ENCODE measurements at regions not wholly inside any gene's neighbourhood (a gene's known extent, or its start where the extent isn't known, plus 50 kb on each side); places are given as distances from the start of the nearest gene placed in this dataset.
A peak's percentile ranks its signal among the peaks of the same experiment; 100 is the strongest.
"Not testable (repeated sequence)": the region's sequence is repeated elsewhere in the genome, so short reads cannot be mapped to it uniquely, and the experiment has no call there.

DNA sequence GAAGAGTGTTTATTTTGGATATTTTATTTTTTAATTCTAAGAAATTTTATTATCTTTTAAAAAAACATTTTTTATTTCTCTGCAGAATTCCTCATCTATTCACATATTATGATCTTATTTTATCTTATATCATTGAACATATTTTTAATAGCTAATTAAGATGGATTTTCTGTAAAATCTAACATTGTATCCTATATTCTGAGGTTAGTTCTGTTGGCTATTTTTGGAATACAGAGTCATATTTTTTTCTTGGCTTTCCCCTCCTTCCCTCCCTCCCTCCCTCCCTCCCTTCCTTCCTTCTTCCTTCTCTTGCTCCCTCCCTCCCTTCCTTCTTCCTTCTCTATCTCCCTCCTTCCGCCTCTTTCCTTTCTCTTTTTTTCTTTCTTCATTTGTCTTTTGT is 2326.6 kb upstream of the RAG2 start:
- DNase-seq (ENCODE audit: low spot score): no peak
- H3K27ac ChIP-seq (ENCODE audit: extremely low read length, insufficient read depth, low read length): no peak overlapping the region
- CTCF ChIA-PET (ENCODE audit: low intra/inter-chr PET ratio, low total read pairs): no interaction called here
- POLR2A ChIA-PET: no interaction called here
- no peak overlapping the region for H3K4me2 ChIP-seq (ENCODE audit: low read depth, low read length)
- ATAC-seq: no peak
- FAIRE-seq: no peak
- no peak overlapping the region for H3K9ac ChIP-seq (ENCODE audit: insufficient read depth, low read depth, low read length)
- no peaks in the 10 kb centered on the region for H3K36me3 ChIP-seq (replicated peaks in 1 of 2; ENCODE audit: control insufficient read depth in 1 of 2, insufficient read depth in 2 of 2, low read length in 2 of 2)
- in situ Hi-C loops (cut with HindIII; ENCODE audit: extremely low pct_ligation_motif_present, low pct_unique_long_range_greater_than_20kb): no loop called here
- H3K79me2 ChIP-seq (ENCODE audit: insufficient read depth, low read length): no peaks in the 10 kb centered on the region
- H3K27me3 ChIP-seq (ENCODE audit: control insufficient read depth in 1 of 2, insufficient read depth in 2 of 2, low read length in 2 of 2): no peaks in the 10 kb centered on the region; a peak in 1 of 5 replicates
- TF ChIP-seq HNRNPK (IDR thresholded peaks at IDR 0.05; ENCODE audit: low read depth, low read length, poor library complexity, severe bottlenecking) (peak; percentile 91), STAG1 (CRISPR knock-in tag; IDR thresholded peaks at IDR 0.05) (no peak)
- no peaks in the 10 kb centered on the region for H4K20me1 ChIP-seq (ENCODE audit: insufficient read depth, low read length)
- no peaks in the 10 kb centered on the region for H3K4me1 ChIP-seq (ENCODE audit: insufficient read depth, low read length)
- intact Hi-C loops (cut with micrococcal nuclease; ENCODE audit: unreplicated experiment): no loop called here
- H3K9me3 ChIP-seq (ENCODE audit: low read length): no peaks in the 10 kb centered on the region; the same call in 1 of the 2 replicates
- H3K4me3 ChIP-seq (replicated peaks in 1 of 3; ENCODE audit: insufficient read depth in 1 of 3, low read depth in 2 of 3, low read length in 3 of 3): no peak overlapping the region
- 35% methylated on average over 1 of the region's 1 CpG for WGBS (ENCODE audit: low lambda C conversion rate)
- H2AFZ ChIP-seq (ENCODE audit: low read length): no peak overlapping the region
- no TSS peak for BruUV-seq (replicated peaks)

GRCh38 chr11:38900211-38900610 is 2302.2 kb upstream of the RAG2 start:
- intact Hi-C loops (cut with micrococcal nuclease; ENCODE audit: unreplicated experiment) (no loop called here), in situ Hi-C loops (cut with HindIII; ENCODE audit: extremely low pct_ligation_motif_present, low pct_unique_long_range_greater_than_20kb) (no loop called here)
- FAIRE-seq: no peak
- H3K9ac ChIP-seq (ENCODE audit: insufficient read depth, low read depth, low read length): no peak overlapping the region
- no peak overlapping the region for H3K4me3 ChIP-seq (replicated peaks in 1 of 3; ENCODE audit: insufficient read depth in 1 of 3, low read depth in 2 of 3, low read length in 3 of 3)
- 10% methylated on average over 6 of the region's 6 CpGs for WGBS (ENCODE audit: low lambda C conversion rate)
- no TSS peak for BruUV-seq (replicated peaks)
- no peak for ATAC-seq
- H3K79me2 ChIP-seq (ENCODE audit: insufficient read depth, low read length): no peaks in the 10 kb centered on the region
- H3K4me1 ChIP-seq (ENCODE audit: insufficient read depth, low read length): no peaks in the 10 kb centered on the region
- no peak overlapping the region for H3K27ac ChIP-seq (ENCODE audit: extremely low read length, insufficient read depth, low read length)
- TF ChIP-seq ZNF232 (CRISPR knock-in tag; IDR thresholded peaks at IDR 0.05; ENCODE audit: borderline replicate concordance): peak; percentile 75; the same call in 1 of the 2 replicates
- no peak for TF ChIP-seq CTCF (CRISPR knock-in tag; IDR thresholded peaks at IDR 0.05)
- H3K36me3 ChIP-seq (replicated peaks in 1 of 2; ENCODE audit: control insufficient read depth in 1 of 2, insufficient read depth in 2 of 2, low read length in 2 of 2): no peaks in the 10 kb centered on the region
- ChIA-PET POLR2A (no interaction called here), CTCF (ENCODE audit: low intra/inter-chr PET ratio, low total read pairs) (no interaction called here)
- peaks cover 31% of the 10 kb centered on the region for H3K9me3 ChIP-seq (ENCODE audit: low read length)
- H2AFZ ChIP-seq (ENCODE audit: low read length): no peak overlapping the region
- DNase-seq (ENCODE audit: low spot score): peak; percentile 0
- H3K4me2 ChIP-seq (ENCODE audit: low read depth, low read length): 0 out of 2 replicates have a peak overlapping the region, but pooled peaks have one; percentile 7
- H3K27me3 ChIP-seq (ENCODE audit: control insufficient read depth in 1 of 2, insufficient read depth in 2 of 2, low read length in 2 of 2): no peaks in the 10 kb centered on the region
- no peaks in the 10 kb centered on the region for H4K20me1 ChIP-seq (ENCODE audit: insufficient read depth, low read length)

DNA sequence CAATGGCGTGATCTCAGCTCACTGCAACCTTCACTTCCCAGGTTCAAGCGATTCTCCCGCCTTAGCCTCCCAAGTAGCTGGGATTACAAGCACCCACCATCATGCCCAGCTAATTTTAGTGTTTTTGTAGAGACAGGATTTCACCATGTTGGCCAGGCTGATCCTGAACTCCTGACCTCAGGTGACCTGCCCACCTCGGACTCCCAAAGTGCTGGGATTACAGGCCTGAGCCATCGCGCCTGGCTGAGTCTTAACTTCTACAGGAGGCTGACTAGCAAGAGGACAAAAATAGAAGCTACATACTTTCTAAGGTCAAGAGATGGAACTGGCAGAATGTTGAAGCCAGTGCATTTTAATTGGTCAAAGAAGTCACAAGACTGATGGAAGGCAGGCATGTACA is 2296.2 kb upstream of the RAG2 start:
- CTCF ChIA-PET (ENCODE audit: low intra/inter-chr PET ratio, low total read pairs); H3K79me2 ChIP-seq (ENCODE audit: insufficient read depth, low read length); POLR2A ChIA-PET; in situ Hi-C loops (cut with HindIII; ENCODE audit: extremely low pct_ligation_motif_present, low pct_unique_long_range_greater_than_20kb); H3K27ac ChIP-seq (ENCODE audit: extremely low read length, insufficient read depth, low read length); H3K4me2 ChIP-seq (ENCODE audit: low read depth, low read length); H3K4me1 ChIP-seq (ENCODE audit: insufficient read depth, low read length); ATAC-seq; H3K9ac ChIP-seq (ENCODE audit: insufficient read depth, low read depth, low read length); BruUV-seq (replicated peaks); H3K4me3 ChIP-seq (replicated peaks in 1 of 3; ENCODE audit: insufficient read depth in 1 of 3, low read depth in 2 of 3, low read length in 3 of 3); H3K36me3 ChIP-seq (replicated peaks in 1 of 2; ENCODE audit: control insufficient read depth in 1 of 2, insufficient read depth in 2 of 2, low read length in 2 of 2); H4K20me1 ChIP-seq (ENCODE audit: insufficient read depth, low read length); FAIRE-seq; H2AFZ ChIP-seq (ENCODE audit: low read length); H3K27me3 ChIP-seq (ENCODE audit: control insufficient read depth in 1 of 2, insufficient read depth in 2 of 2, low read length in 2 of 2); DNase-seq (ENCODE audit: low spot score); intact Hi-C loops (cut with micrococcal nuclease; ENCODE audit: unreplicated experiment): not testable (repeated sequence)
- peaks cover 37% of the 10 kb centered on the region for H3K9me3 ChIP-seq (ENCODE audit: low read length)
- 70% methylated on average over 6 of the region's 6 CpGs for WGBS (ENCODE audit: low lambda C conversion rate)

Measured in HepG2 (cell line).